CD14-positive monocyte (primary cell): ENCODE measurements at regions not wholly inside any gene's neighbourhood (a gene's known extent, or its start where the extent isn't known, plus 50 kb on each side); places are given as distances from the start of the nearest gene placed in this dataset.
A peak's percentile ranks its signal among the peaks of the same experiment; 100 is the strongest.

Source experiments
- DNase-seq, 3 donors: peaks; one replicate each; pipeline ENCODE4 v3.0.0-alpha.2; 2011 to 2022
- H2AFZ ChIP-seq: 2 replicates; pipeline ENCODE4 v1.6.0; 2012; ENCODE audit warnings: mild to moderate bottlenecking, low read depth, low read length, inconsistent platforms; ENCODE audit not compliant: insufficient read depth, poor library complexity, severe bottlenecking
- H3K27ac ChIP-seq, 2 donors: 1 replicate in 1 of 2; 2 replicates in 1 of 2; pipeline ENCODE4 v1.5.1; 2012 to 2013; ENCODE audit warnings: low read length in 2 of 2, control low read depth in 1 of 2, inconsistent platforms in 1 of 2, low read depth in 1 of 2, mild to moderate bottlenecking in 1 of 2
- H3K27me3 ChIP-seq, 2 donors: one replicate each; pipeline versions ENCODE4 v1.6.0 to v1.6.1; 2011 to 2013; ENCODE audit warnings: low read length in 2 of 2; ENCODE audit not compliant: control insufficient read depth in 2 of 2, insufficient read depth in 2 of 2
- H3K36me3 ChIP-seq, 2 donors: replicated peaks in 1 of 2; 1 replicate in 1 of 2; 2 replicates in 1 of 2; pipeline versions ENCODE4 v1.5.1 to v1.6.1; 2012 to 2013; ENCODE audit warnings: low read length in 2 of 2, control low read depth in 1 of 2, inconsistent platforms in 1 of 2, mild to moderate bottlenecking in 1 of 2; ENCODE audit not compliant: insufficient read depth in 2 of 2, control insufficient read depth in 1 of 2
- H3K4me1 ChIP-seq, 2 donors: 1 replicate in 1 of 2; 2 replicates in 1 of 2; pipeline versions ENCODE4 v1.5.1 to v1.6.1; 2012 to 2013; ENCODE audit warnings: low read length in 2 of 2, control low read depth in 1 of 2, inconsistent platforms in 1 of 2, mild to moderate bottlenecking in 1 of 2, moderate library complexity in 1 of 2; ENCODE audit not compliant: insufficient read depth in 2 of 2, control insufficient read depth in 1 of 2
- H3K4me2 ChIP-seq: replicated peaks from 2 replicates; pipeline ENCODE3; 2012; ENCODE audit warnings: low read length, moderate library complexity, mild to moderate bottlenecking; ENCODE audit not compliant: poor library complexity, severe bottlenecking; ENCODE audit errors: extremely low read depth
- H3K4me3 ChIP-seq, 3 experiments: fragments of 200-600 bp in 1 of 3; sonication (generic) in 1 of 3; replicated peaks in 1 of 3; 1 replicate in 2 of 3; 2 replicates in 1 of 3; pipeline ENCODE4 v1.5.1; 2011 to 2013; ENCODE audit warnings: low read length in 3 of 3, mild to moderate bottlenecking in 3 of 3, control low read depth in 2 of 3, low read depth in 2 of 3, inconsistent platforms in 1 of 3, moderate library complexity in 1 of 3
- H3K79me2 ChIP-seq: 2 replicates; pipeline ENCODE4 v1.6.0; 2012; ENCODE audit warnings: mild to moderate bottlenecking, control low read depth, inconsistent platforms, low read length, moderate library complexity; ENCODE audit not compliant: insufficient read depth
- H3K9ac ChIP-seq: 2 replicates; pipeline ENCODE4 v1.6.0; 2017; ENCODE audit warnings: low read length, mild to moderate bottlenecking; ENCODE audit not compliant: insufficient read depth, poor library complexity, severe bottlenecking
- H3K9me3 ChIP-seq, 2 donors: replicated peaks in 1 of 2; 1 replicate in 1 of 2; 2 replicates in 1 of 2; pipeline versions ENCODE4 v1.5.1 to v1.6.1; 2012 to 2013; ENCODE audit warnings: low read length in 2 of 2, control low read depth in 1 of 2; ENCODE audit not compliant: control insufficient read depth in 1 of 2, insufficient read depth in 1 of 2
- H4K20me1 ChIP-seq: 2 replicates; pipeline ENCODE4 v1.6.0; 2012; ENCODE audit warnings: mild to moderate bottlenecking, low read length, control low read depth, moderate library complexity; ENCODE audit not compliant: insufficient read depth
- H3K27ac Mint-ChIP-seq, 7 donors: one replicate each; pipeline ENCODE4 v1.8.0; 2020; ENCODE audit warnings: mild to moderate bottlenecking in 7 of 7, mixed read lengths in 7 of 7, moderate library complexity in 6 of 7, inconsistent platforms in 2 of 7
- H3K27me3 Mint-ChIP-seq, 3 donors: one replicate each; pipeline ENCODE4 v1.8.0; 2021 to 2022; ENCODE audit warnings: low read depth in 3 of 3, mild to moderate bottlenecking in 3 of 3, mixed read lengths in 3 of 3, moderate library complexity in 3 of 3, inconsistent platforms in 1 of 3
- H3K36me3 Mint-ChIP-seq, 2 donors: one replicate each; pipeline ENCODE4 v1.8.0; 2020; ENCODE audit warnings: mixed read lengths in 2 of 2, inconsistent platforms in 1 of 2, mild to moderate bottlenecking in 1 of 2
- H3K4me1 Mint-ChIP-seq: one replicate; pipeline ENCODE4 v1.8.0; 2020; ENCODE audit warnings: mild to moderate bottlenecking, mixed read lengths
- H3K4me3 Mint-ChIP-seq, 2 donors: one replicate each; pipeline ENCODE4 v1.8.0; 2020; ENCODE audit warnings: mild to moderate bottlenecking in 2 of 2, mixed read lengths in 2 of 2, moderate library complexity in 1 of 2
- H3K9me3 Mint-ChIP-seq, 7 donors: one replicate each; pipeline ENCODE4 v1.8.0; 2020 to 2022; ENCODE audit warnings: mixed read lengths in 7 of 7, mild to moderate bottlenecking in 6 of 7, moderate library complexity in 6 of 7, inconsistent platforms in 2 of 7
- WGBS: methylation state at CpG from one replicate; pipeline ENCODE4 v1.1.5; 2013; ENCODE audit warnings: missing lambda C conversion rate; ENCODE audit not compliant: insufficient coverage; 5-methylcytosine and 5-hydroxymethylcytosine counted together
- intact Hi-C, 2 donors: fragments of 100-400 bp; cut with micrococcal nuclease; formaldehyde crosslinking; loops; one replicate each; pipeline versions ENCODE4 v1.15.0 to v1.15.1; 2023
- TF ChIP-seq, protein P1 (sequence below): fragments of 200-600 bp; IDR thresholded peaks from one replicate; pipeline ENCODE4 v1.8.0; 2022; ENCODE audit warnings: antibody characterized with exemption, mild to moderate bottlenecking

DNA sequence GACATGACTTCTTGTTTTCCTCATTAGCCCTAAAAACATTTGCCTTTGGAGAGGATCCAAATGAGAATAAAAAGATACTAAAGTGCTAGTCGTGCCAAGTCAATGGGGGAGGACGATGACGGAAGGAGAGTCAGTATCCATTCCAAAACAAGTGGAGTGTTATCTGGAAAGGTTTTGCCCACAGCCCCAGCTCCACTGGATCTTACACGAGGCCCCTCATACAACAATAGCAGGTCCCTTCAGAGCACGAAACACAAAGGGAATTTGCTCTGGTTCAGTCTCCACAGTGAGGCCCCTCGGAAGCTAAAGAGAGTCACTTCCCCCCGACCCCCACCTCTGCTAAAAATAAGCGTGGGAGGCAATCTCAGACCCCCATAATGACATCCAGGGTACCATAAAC is 496.9 kb upstream of the ZFHX3 start:
- Histone ChIP-seq H3K36me3 (no peaks in the 10 kb centered on the region), H4K20me1 (no peaks in the 10 kb centered on the region), H3K4me2 (no peak overlapping the region), H3K27me3 (peaks cover 34 to 52% of the 10 kb centered on the region in 2 donors), H3K4me1 (no peaks in the 10 kb centered on the region), H3K79me2 (no peaks in the 10 kb centered on the region), H2AFZ (no peak overlapping the region), H3K4me3 (no peak overlapping the region), H3K9me3 (peaks cover 0 to 4% of the 10 kb centered on the region in 2 donors), H3K9ac (no peak overlapping the region), H3K27ac (no peak overlapping the region)
- peaks cover 42 to 57% (median 43%) of the 10 kb centered on the region in 3 donors for H3K27me3 Mint-ChIP-seq
- peak overlapping the region in 1 of 2 donors; percentile 66 for H3K4me3 Mint-ChIP-seq
- WGBS = 11% methylated on average over 3 of the region's 8 CpGs
- TF ChIP-seq, protein P1, sequence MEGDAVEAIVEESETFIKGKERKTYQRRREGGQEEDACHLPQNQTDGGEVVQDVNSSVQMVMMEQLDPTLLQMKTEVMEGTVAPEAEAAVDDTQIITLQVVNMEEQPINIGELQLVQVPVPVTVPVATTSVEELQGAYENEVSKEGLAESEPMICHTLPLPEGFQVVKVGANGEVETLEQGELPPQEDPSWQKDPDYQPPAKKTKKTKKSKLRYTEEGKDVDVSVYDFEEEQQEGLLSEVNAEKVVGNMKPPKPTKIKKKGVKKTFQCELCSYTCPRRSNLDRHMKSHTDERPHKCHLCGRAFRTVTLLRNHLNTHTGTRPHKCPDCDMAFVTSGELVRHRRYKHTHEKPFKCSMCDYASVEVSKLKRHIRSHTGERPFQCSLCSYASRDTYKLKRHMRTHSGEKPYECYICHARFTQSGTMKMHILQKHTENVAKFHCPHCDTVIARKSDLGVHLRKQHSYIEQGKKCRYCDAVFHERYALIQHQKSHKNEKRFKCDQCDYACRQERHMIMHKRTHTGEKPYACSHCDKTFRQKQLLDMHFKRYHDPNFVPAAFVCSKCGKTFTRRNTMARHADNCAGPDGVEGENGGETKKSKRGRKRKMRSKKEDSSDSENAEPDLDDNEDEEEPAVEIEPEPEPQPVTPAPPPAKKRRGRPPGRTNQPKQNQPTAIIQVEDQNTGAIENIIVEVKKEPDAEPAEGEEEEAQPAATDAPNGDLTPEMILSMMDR = no peak
- peaks cover 0 to 15% (median 0%) of the 10 kb centered on the region in 7 donors for H3K9me3 Mint-ChIP-seq
- no peaks in the 10 kb centered on the region for H3K4me1 Mint-ChIP-seq
- DNase-seq = no peak
- no peaks in the 10 kb centered on the region for H3K36me3 Mint-ChIP-seq
- H3K27ac Mint-ChIP-seq = no peak overlapping the region
- intact Hi-C loops = no loop called here

DNA sequence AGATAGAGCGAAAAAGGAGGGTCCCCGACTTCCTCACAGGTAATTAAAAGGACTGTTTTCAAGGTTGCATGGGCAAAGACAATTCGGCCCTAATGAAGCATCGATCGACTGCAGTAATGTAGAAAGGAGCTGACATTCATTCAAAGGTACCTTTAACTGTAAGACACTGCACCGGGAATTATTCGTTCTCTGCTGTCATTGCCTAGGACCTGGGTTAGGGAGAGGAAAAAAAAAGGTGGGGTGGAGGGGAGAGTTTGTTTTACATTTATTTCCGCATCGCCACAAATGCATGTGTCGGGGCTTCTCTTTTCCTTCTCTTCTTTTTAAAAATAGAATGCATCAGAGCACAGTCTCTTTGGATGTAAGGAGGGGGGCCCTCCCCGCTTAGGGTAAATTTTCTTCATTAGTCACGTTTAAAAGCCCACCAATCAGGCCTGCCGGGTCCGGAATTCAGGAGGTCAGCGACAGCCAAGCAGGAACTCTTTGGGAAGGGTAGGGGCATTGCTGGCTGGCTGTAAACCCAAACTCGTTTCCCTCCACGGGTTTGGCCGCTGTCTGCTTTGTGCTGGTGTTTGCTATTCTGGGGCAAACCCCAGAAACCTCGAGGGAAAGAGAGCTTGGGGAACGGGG is 496.2 kb upstream of the ZFHX3 start:
- WGBS = 7% methylated on average over 11 of the region's 20 CpGs
- Histone ChIP-seq H3K4me1 (no peaks in the 10 kb centered on the region), H3K27ac (no peak overlapping the region), H2AFZ (no peak overlapping the region), H3K27me3 (peaks cover 34 to 52% of the 10 kb centered on the region in 2 donors), H3K9ac (no peak overlapping the region), H3K36me3 (no peaks in the 10 kb centered on the region), H3K79me2 (no peaks in the 10 kb centered on the region), H3K9me3 (peaks cover 0 to 4% of the 10 kb centered on the region in 2 donors), H3K4me3 (no peak overlapping the region), H3K4me2 (no peak overlapping the region), H4K20me1 (no peaks in the 10 kb centered on the region)
- H3K27ac Mint-ChIP-seq = no peak overlapping the region
- H3K4me1 Mint-ChIP-seq = no peaks in the 10 kb centered on the region
- peaks cover 0 to 16% (median 0%) of the 10 kb centered on the region in 7 donors for H3K9me3 Mint-ChIP-seq
- peak overlapping the region in 1 of 2 donors; percentile 66 for H3K4me3 Mint-ChIP-seq
- peaks cover 42 to 52% (median 43%) of the 10 kb centered on the region in 3 donors for H3K27me3 Mint-ChIP-seq
- H3K36me3 Mint-ChIP-seq = no peaks in the 10 kb centered on the region
- intact Hi-C loops = no loop called here
- DNase-seq = no peak
- TF ChIP-seq, protein P1 = no peak
